Mammary epithelial cell (primary cell): ENCODE measurements at regions not wholly inside any gene's neighbourhood (a gene's known extent, or its start where the extent isn't known, plus 50 kb on each side); places are given as distances from the start of the nearest gene placed in this dataset.

Experiments used
- EZH2 ChIP-seq: IDR thresholded peaks from 2 replicates; pipeline ENCODE4 v1.6.1; 2012; ENCODE audit warnings: low read length, inconsistent platforms, borderline replicate concordance
- TF ChIP-seq, protein P1 (sequence below), 2 donors: IDR thresholded peaks in 1 of 2; conservative IDR thresholded peaks in 1 of 2; 2 replicates each; pipeline ENCODE4 v1.5.1; 2011 to 2012; ENCODE audit warnings: inconsistent platforms in 2 of 2, low read length in 2 of 2, mild to moderate bottlenecking in 2 of 2, control low read depth in 1 of 2, low read depth in 1 of 2; ENCODE audit not compliant: insufficient read depth in 1 of 2; ENCODE audit errors: extremely low read depth in 1 of 2

DNA sequence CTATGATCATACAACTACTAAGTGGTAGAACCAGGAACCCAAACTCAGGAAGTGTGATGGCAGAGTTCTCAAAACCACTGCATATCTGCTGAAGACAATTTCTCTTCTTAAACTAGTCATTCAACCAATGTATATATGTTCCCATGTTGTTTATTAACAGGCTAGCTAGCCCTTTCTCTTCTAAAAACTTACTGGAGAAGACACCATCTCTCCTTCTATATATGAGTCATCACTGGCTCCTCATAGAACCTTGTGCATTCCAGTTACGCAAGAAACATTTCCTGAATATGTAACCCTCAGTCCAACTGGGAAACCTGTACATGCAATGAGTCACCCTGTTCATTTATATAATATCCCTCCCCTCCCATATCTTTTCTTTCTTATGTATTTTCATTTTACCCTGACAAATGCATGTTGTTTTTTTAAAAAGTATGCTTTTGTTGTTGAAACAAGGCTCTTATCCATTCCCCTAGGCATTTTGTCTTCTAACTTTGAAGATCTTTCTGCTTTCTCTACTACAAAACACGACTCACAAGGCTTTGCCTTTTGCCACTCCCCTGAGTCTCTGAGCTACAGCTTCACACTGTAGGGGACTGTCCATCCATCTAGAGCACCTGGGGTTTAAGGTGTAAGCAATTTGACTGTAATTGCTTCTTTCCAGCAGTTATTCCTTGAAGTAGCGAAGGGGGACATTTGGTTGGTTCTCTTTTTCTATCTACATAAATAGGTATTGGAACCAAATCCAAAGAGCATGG lies 119.5 kb downstream of the ANXA1 start:
- TF ChIP-seq, protein P1, sequence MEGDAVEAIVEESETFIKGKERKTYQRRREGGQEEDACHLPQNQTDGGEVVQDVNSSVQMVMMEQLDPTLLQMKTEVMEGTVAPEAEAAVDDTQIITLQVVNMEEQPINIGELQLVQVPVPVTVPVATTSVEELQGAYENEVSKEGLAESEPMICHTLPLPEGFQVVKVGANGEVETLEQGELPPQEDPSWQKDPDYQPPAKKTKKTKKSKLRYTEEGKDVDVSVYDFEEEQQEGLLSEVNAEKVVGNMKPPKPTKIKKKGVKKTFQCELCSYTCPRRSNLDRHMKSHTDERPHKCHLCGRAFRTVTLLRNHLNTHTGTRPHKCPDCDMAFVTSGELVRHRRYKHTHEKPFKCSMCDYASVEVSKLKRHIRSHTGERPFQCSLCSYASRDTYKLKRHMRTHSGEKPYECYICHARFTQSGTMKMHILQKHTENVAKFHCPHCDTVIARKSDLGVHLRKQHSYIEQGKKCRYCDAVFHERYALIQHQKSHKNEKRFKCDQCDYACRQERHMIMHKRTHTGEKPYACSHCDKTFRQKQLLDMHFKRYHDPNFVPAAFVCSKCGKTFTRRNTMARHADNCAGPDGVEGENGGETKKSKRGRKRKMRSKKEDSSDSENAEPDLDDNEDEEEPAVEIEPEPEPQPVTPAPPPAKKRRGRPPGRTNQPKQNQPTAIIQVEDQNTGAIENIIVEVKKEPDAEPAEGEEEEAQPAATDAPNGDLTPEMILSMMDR (conservative IDR thresholded peaks at IDR 0.05 in 1 of 2, IDR thresholded peaks at IDR 0.05 in 1 of 2; ENCODE audit: extremely low read depth in 1 of 2, insufficient read depth in 1 of 2, low read depth in 1 of 2, low read length in 2 of 2), result no peak
- no peak for TF ChIP-seq EZH2
